ENCODE measurements at regions not wholly inside any gene's neighbourhood (a gene's known extent, or its start where the extent isn't known, plus 50 kb on each side); places are given as distances from the start of the nearest gene placed in this dataset.
"Not testable (repeated sequence)": the region's sequence is repeated elsewhere in the genome, so short reads cannot be mapped to it uniquely, and the experiment has no call there.

- no peak for DNase-seq
Observed at GRCh38 chr7:81014908-81015307, 96.1 kb upstream of the SEMA3C start.

GRCh38 chr7:81014266-81014665 is 95.4 kb upstream of the SEMA3C start:
- no peak for DNase-seq

GRCh38 chr7:81013083-81013817 is 94.4 kb upstream of the SEMA3C start:
- no peak for DNase-seq

GRCh38 chr7:81008901-81009300 is 90.0 kb upstream of the SEMA3C start:
- no peak for DNase-seq

DNA sequence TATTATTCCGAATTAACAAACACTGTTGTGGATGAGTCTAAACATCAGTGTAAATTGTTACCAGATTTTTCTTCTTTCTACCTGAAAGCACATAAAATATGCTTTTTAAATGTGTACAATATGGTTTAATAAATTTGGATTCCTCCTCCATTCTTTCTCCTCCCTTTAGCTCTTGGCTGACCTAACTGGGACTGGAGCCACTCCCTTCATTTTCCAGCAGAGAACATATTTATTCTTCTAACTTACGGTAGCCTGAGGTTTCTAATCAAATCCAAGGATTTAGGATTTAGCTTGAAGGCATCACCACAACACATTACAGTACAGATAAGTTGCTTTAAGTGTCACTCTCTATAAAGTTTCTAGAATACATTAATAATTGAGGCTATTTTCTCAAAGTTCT is 88.2 kb upstream of the SEMA3C start:
- DNase-seq: no peak

DNA sequence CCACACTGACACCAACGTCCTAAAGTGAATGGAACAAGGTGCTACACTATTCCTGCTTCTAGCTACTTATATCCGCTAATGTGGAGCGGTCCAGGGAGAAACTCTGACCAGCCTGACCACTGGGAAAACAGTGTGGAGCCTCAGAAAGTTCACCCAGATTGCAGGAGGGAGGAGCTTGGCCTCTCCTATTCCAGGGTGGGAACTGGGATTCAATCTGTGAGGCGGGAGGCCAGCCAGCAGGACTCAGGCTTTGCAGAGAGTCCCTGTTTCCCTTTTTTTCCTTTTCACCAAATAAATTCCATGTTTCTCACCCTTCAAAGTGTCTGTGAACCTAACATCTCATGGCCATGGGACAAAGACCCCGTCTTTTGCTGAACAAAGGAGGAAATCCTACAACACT is 86.4 kb upstream of the SEMA3C start:
- no peak for DNase-seq

GRCh38 chr7:81004098-81004497 is 85.2 kb upstream of the SEMA3C start:
- DNase-seq: no peak

GRCh38 chr7:81003326-81003725 is 84.5 kb upstream of the SEMA3C start:
- DNase-seq: no peak

- DNase-seq: no peak
Observed at GRCh38 chr7:81002421-81002820, 83.6 kb upstream of the SEMA3C start.

GRCh38 chr7:80999771-81000170 is 80.9 kb upstream of the SEMA3C start:
- DNase-seq: no peak

DNA sequence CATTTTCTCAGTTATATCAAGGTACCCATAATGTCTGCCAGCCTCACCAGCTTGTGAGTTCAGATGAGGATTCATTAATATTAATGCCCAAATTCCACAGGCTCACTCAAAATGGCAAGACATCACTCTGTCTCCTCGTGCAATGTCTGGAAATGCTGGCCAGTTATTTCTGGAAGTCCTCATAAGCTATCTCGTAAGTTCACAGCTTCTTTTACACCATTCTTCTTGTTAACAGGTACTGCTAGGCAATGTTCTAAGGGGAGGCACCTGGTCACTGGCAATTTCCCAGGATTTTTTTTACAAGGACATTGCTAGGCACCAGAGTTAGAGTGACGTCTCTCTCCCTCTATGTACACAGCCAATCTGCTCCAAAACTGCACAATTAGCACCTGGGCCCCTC is 80.2 kb upstream of the SEMA3C start:
- DNase-seq: no peak

DNA sequence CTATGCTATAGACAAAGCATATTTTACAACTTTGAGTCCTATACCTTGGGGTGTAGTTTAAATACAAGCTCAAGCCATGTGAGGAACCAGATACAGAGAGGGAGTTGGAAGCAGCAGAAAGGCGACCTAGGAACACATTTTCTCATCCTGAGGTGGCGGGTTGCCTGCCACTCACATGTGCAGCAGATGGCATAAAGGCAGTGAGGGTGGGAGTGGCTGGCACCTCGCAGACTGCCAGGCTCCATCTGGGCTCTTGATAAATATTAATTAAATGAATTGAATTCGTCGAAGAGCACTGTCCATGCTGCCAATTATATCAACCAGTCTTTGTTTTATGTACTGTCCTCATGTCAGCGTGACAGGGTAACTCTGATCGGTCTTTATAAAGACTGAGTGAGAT is 79.0 kb upstream of the SEMA3C start:
- no peak for DNase-seq

GRCh38 chr7:80996236-80996635 is 77.4 kb upstream of the SEMA3C start:
- not testable (repeated sequence) for DNase-seq

- no peak for DNase-seq
Observed at GRCh38 chr7:80991654-80992053, 72.8 kb upstream of the SEMA3C start.

DNA sequence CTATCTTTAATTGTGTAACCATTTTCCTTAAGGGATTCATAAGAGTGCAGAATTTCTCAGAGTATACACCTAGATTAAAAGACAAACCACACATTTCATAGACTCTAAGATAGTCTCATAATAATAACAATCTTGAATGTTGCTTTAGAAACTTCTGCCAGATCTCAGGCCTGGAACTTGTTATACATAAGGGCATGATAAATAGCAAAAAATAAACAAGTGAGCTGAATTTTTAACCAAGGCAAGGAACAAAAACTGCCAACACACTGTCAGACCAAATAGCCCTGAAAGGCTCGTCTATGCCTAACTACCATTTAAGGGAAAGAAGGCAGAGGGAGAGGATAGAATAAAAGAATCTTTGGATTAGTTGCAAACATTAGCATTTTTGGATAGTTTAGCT is 65.8 kb upstream of the SEMA3C start:
- DNase-seq: no peak

GRCh38 chr7:80981405-80981804 is 62.6 kb upstream of the SEMA3C start:
- no peak for DNase-seq

- DNase-seq: no peak
Observed at GRCh38 chr7:80977751-80978150, 58.9 kb upstream of the SEMA3C start.

- DNase-seq: no peak
Observed at GRCh38 chr7:80974396-80975358, 55.8 kb upstream of the SEMA3C start.

GRCh38 chr7:80971225-80971624 is 52.4 kb upstream of the SEMA3C start:
- no peak for DNase-seq
